Prostate gland (tissue), 2 donors: ENCODE measurements at regions not wholly inside any gene's neighbourhood (a gene's known extent, or its start where the extent isn't known, plus 50 kb on each side); places are given as distances from the start of the nearest gene placed in this dataset.

Source experiments
- CTCF ChIP-seq, 4 experiments: fragments of 200-600 bp in 2 of 4; fragments of 450-650 bp in 2 of 4; sonication (generic) in 2 of 4; IDR thresholded peaks; 1 replicate in 3 of 4; 2 replicates in 1 of 4; pipeline ENCODE4 v1.5.1; 2016 to 2019; ENCODE audit warnings: antibody characterized with exemption in 4 of 4, mild to moderate bottlenecking in 2 of 4, moderate library complexity in 2 of 4
- POLR2A ChIP-seq: fragments of 450-650 bp; IDR thresholded peaks from one replicate; pipeline ENCODE4 v1.6.1; 2016; ENCODE audit warnings: antibody characterized with exemption, mild to moderate bottlenecking
- POLR2AphosphoS5 ChIP-seq: sonication (generic); formaldehyde crosslinking; IDR thresholded peaks from one replicate; pipeline ENCODE4 v1.6.1; 2017; ENCODE audit warnings: antibody characterized with exemption

- TF ChIP-seq CTCF (IDR thresholded peaks at IDR 0.05) (no peak), POLR2AphosphoS5 (no peak), POLR2A (no peak)
Observed at GRCh38 chr10:78934532-78934898, 134.3 kb upstream of the ZMIZ1 start.
